Body of pancreas (tissue), 4 donors: ENCODE measurements at regions not wholly inside any gene's neighbourhood (a gene's known extent, or its start where the extent isn't known, plus 50 kb on each side); places are given as distances from the start of the nearest gene placed in this dataset.

ENCODE experiments used
- CTCF ChIP-seq, 7 experiments: fragments of 450-650 bp in 4 of 7; fragments of 200-600 bp in 3 of 7; sonication (generic) in 3 of 7; IDR thresholded peaks; one replicate each; pipeline ENCODE4 v1.5.1; 2016 to 2019; ENCODE audit warnings: antibody characterized with exemption in 7 of 7
- POLR2A ChIP-seq, 3 donors: fragments of 450-650 bp; IDR thresholded peaks; one replicate each; pipeline ENCODE4 v1.6.1; 2016; ENCODE audit warnings: antibody characterized with exemption in 3 of 3, mild to moderate bottlenecking in 2 of 3

DNA sequence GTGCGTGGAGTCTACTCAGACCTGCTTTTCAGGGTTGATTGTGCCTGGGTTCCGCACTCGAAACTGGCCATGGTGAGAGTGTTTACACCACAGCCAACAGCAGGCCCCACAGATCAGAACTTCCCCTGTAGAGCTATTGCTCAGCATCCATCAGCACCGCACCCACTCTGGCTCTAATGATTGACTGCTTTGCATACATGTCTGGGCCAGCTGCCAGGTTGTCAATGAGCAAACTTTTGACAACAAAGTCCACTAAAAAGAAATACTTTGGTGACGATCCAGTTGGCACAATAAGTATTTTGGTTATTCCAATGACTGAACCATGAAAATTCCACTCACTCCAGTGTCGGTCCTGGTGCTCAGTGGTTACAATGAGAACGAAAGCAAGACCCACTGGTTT, 190.7 kb downstream of the FOXL1 start:
- no peak for TF ChIP-seq POLR2A (IDR thresholded peaks at IDR 0.05)
- TF ChIP-seq CTCF (IDR thresholded peaks at IDR 0.05) = no peak
